K562 (cell line): ENCODE measurements at regions not wholly inside any gene's neighbourhood (a gene's known extent, or its start where the extent isn't known, plus 50 kb on each side); places are given as distances from the start of the nearest gene placed in this dataset.

Experiments used
- CEBPG ChIP-seq, 3 experiments: fragments of 200-800 bp in 1 of 3; sonication (Bioruptor generic) in 1 of 3; sonication (generic) in 1 of 3; formaldehyde crosslinking in 1 of 3; IDR thresholded peaks in 2 of 3; conservative IDR thresholded peaks in 1 of 3; 2 replicates each; pipeline versions ENCODE4 v1.6.1 to v1.8.0; 2016 to 2022; ENCODE audit warnings: missing compliant biosample characterization in 2 of 3, missing genetic modification characterization in 2 of 3, mild to moderate bottlenecking in 1 of 3, missing genetic modification reagents in 1 of 3
- CHD2 ChIP-seq: IDR thresholded peaks from 2 replicates; pipeline ENCODE4 v1.6.1; 2011; ENCODE audit warnings: low read depth, low read length
- EZH2 ChIP-seq: IDR thresholded peaks from 2 replicates; pipeline ENCODE4 v1.6.1; 2012; ENCODE audit warnings: low read depth, mild to moderate bottlenecking, inconsistent platforms, low read length, borderline replicate concordance
- GTF2E2 ChIP-seq: fragments of 200-800 bp; sonication (Bioruptor generic); IDR thresholded peaks from 2 replicates; pipeline ENCODE4 v1.6.1; 2016; ENCODE audit warnings: missing genetic modification characterization, missing compliant biosample characterization
- POLR2A ChIP-seq: fragments of 450-650 bp; conservative IDR thresholded peaks from 2 replicates; pipeline ENCODE4 v1.6.1; 2016
- SAFB2 ChIP-seq: fragments of 200-400 bp; formaldehyde crosslinking; IDR thresholded peaks from 2 replicates; pipeline ENCODE4 v1.6.1; 2018; ENCODE audit warnings: borderline replicate concordance, low read length, low read depth, moderate library complexity; ENCODE audit not compliant: severe bottlenecking
- STAG1 ChIP-seq: sonication (generic); formaldehyde crosslinking; IDR thresholded peaks from 2 replicates; pipeline ENCODE4 v1.5.0; 2020; ENCODE audit warnings: missing genetic modification reagents, borderline replicate concordance
- UBTF ChIP-seq, 2 experiments: IDR thresholded peaks; 2 replicates each; pipeline ENCODE4 v1.6.1; 2012; ENCODE audit warnings: improper control_type of control experiment in 2 of 2, low read depth in 2 of 2, low read length in 2 of 2, borderline replicate concordance in 1 of 2
- ZBTB26 ChIP-seq: fragments of 450-650 bp; formaldehyde crosslinking; IDR thresholded peaks from 2 replicates; pipeline ENCODE4 v1.4.0; 2022; ENCODE audit warnings: missing genetic modification characterization
- ZBTB7A ChIP-seq: IDR thresholded peaks from 2 replicates; pipeline ENCODE4 v1.6.1; 2011; ENCODE audit warnings: low read depth, mild to moderate bottlenecking, low read length, moderate library complexity, borderline replicate concordance; ENCODE audit not compliant: control insufficient read depth
- ZNF780A ChIP-seq: fragments of 250-450 bp; sonication (Bioruptor Pico); IDR thresholded peaks from 2 replicates; pipeline ENCODE4 v1.5.0; 2021; ENCODE audit warnings: mild to moderate bottlenecking
- TF ChIP-seq, protein P1 (sequence below): fragments of 200-800 bp; sonication (Bioruptor generic); IDR thresholded peaks from 2 replicates; pipeline ENCODE4 v1.6.1; 2017; ENCODE audit warnings: missing genetic modification characterization, missing compliant biosample characterization
- TF ChIP-seq, protein P2 (sequence below): fragments of 450-650 bp; IDR thresholded peaks from 2 replicates; pipeline ENCODE4 v1.6.1; 2016; ENCODE audit warnings: borderline replicate concordance

DNA sequence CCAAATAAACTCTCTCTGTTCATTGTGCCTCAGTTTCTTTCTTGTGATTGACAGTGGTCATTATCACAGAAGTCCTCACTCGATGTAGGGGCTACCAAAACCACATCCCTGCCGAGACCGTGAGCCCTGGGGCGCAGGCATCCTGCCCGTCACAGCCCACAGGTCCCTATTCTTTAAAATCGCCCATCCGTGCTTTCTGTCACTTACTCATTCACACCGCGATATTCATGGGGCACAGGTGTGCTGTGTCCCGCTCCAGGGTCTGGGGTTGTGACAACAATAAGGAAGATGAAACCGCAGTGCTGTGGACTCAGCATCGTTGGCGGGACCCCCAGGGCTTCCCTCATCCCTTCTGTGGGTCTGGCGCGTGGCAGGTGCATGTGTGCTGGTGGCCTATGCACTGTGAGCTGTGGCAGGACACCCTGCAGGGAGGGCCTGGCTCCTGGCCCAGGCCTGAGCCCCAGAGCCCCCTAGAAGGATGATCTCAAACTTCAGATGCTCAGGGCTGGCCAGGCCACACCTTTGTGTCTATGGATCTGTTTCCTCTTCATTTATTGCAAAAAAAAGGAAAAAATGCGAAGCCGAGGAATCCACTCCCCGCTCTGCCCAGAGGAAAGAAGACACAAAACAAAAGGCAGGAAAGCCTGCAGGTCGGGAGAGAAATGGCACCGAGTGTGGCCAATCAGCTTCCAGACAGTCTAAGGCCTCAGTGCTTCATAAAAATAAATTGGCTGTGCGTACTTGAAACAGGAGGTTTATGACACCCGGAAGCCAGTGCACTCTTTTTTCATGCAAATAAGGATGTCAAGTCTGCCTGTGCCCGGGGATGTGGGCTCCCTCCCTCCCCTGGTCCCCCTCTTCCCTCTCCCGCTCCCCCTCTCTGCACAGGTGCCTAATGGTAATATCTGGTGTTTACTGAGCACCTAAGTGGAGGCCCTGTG, 109.5 kb upstream of the ADRA2C start:
- TF ChIP-seq ZNF780A (CRISPR knock-in tag) (no peak), EZH2 (no peak), ZBTB26 (CRISPR knock-in tag) (no peak), GTF2E2 (tag) (no peak), SAFB2 (no peak), POLR2A (no peak), CHD2 (no peak), ZBTB7A (no peak), UBTF (IDR thresholded peaks at IDR 0.05; ENCODE audit: borderline replicate concordance in 1 of 2, low read depth in 2 of 2, low read length in 2 of 2) (no peak), STAG1 (CRISPR knock-in tag) (no peak), CEBPG (CRISPR knock-in tag; IDR thresholded peaks at IDR 0.05) (no peak), CEBPG (tag; conservative IDR thresholded peaks at IDR 0.05 in 1 of 2, IDR thresholded peaks at IDR 0.05 in 1 of 2) (no peak)
- TF ChIP-seq, protein P1, sequence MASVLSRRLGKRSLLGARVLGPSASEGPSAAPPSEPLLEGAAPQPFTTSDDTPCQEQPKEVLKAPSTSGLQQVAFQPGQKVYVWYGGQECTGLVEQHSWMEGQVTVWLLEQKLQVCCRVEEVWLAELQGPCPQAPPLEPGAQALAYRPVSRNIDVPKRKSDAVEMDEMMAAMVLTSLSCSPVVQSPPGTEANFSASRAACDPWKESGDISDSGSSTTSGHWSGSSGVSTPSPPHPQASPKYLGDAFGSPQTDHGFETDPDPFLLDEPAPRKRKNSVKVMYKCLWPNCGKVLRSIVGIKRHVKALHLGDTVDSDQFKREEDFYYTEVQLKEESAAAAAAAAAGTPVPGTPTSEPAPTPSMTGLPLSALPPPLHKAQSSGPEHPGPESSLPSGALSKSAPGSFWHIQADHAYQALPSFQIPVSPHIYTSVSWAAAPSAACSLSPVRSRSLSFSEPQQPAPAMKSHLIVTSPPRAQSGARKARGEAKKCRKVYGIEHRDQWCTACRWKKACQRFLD (CRISPR knock-in tag) = no peak
- TF ChIP-seq, protein P2, sequence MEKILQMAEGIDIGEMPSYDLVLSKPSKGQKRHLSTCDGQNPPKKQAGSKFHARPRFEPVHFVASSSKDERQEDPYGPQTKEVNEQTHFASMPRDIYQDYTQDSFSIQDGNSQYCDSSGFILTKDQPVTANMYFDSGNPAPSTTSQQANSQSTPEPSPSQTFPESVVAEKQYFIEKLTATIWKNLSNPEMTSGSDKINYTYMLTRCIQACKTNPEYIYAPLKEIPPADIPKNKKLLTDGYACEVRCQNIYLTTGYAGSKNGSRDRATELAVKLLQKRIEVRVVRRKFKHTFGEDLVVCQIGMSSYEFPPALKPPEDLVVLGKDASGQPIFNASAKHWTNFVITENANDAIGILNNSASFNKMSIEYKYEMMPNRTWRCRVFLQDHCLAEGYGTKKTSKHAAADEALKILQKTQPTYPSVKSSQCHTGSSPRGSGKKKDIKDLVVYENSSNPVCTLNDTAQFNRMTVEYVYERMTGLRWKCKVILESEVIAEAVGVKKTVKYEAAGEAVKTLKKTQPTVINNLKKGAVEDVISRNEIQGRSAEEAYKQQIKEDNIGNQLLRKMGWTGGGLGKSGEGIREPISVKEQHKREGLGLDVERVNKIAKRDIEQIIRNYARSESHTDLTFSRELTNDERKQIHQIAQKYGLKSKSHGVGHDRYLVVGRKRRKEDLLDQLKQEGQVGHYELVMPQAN = no peak
